HEK293T (cell line): ENCODE measurements at regions not wholly inside any gene's neighbourhood (a gene's known extent, or its start where the extent isn't known, plus 50 kb on each side); places are given as distances from the start of the nearest gene placed in this dataset.
"Not testable (repeated sequence)": the region's sequence is repeated elsewhere in the genome, so short reads cannot be mapped to it uniquely, and the experiment has no call there.

Experiments used
- CTCF ChIA-PET: fragments of 350-600 bp; formaldehyde crosslinking; extraction: SDS; loops from one replicate; lab custom pipeline; 2021; ENCODE audit warnings: antibody characterized with exemption, inconsistent platforms; lab: Yijun Ruan, JAX
- POLR2A ChIA-PET: fragments of 350-600 bp; formaldehyde crosslinking; extraction: SDS; loops from one replicate; lab custom pipeline; 2020; ENCODE audit warnings: antibody characterized with exemption, inconsistent platforms; lab: Yijun Ruan, JAX
- DNase-seq: peaks from one replicate; pipeline ENCODE4 v3.0.0; 2012; ENCODE audit warnings: mixed read lengths; ENCODE audit errors: extremely low spot score
- ARNT ChIP-seq: fragments of 450-650 bp; IDR thresholded peaks from 2 replicates; pipeline ENCODE4 v1.6.1; 2017; ENCODE audit warnings: mild to moderate bottlenecking
- BHLHE40 ChIP-seq: fragments of 450-650 bp; IDR thresholded peaks from 2 replicates; pipeline ENCODE4 v1.6.1; 2016; ENCODE audit warnings: mild to moderate bottlenecking, moderate library complexity, borderline replicate concordance
- CTBP1 ChIP-seq: fragments of 450-650 bp; IDR thresholded peaks from 2 replicates; pipeline ENCODE4 v1.6.1; 2016; ENCODE audit warnings: borderline replicate concordance
- ELF4 ChIP-seq: fragments of 450-650 bp; IDR thresholded peaks from 2 replicates; pipeline ENCODE4 v1.6.1; 2017; ENCODE audit warnings: antibody characterized with exemption
- FOXA1 ChIP-seq: fragments of 450-650 bp; IDR thresholded peaks from 2 replicates; pipeline ENCODE4 v1.6.1; 2016; ENCODE audit warnings: mild to moderate bottlenecking
- FOXK2 ChIP-seq: fragments of 450-650 bp; IDR thresholded peaks from 2 replicates; pipeline ENCODE4 v1.6.1; 2016; ENCODE audit warnings: mild to moderate bottlenecking
- FOXM1 ChIP-seq: fragments of 450-650 bp; IDR thresholded peaks from 2 replicates; pipeline ENCODE4 v1.6.1; 2017; ENCODE audit warnings: mild to moderate bottlenecking, borderline replicate concordance
- HDGF ChIP-seq: fragments of 450-650 bp; IDR thresholded peaks from 2 replicates; pipeline ENCODE4 v1.6.1; 2017; ENCODE audit warnings: antibody characterized with exemption, borderline replicate concordance
- L3MBTL2 ChIP-seq: fragments of 450-650 bp; conservative IDR thresholded peaks from 2 replicates; pipeline ENCODE4 v1.6.1; 2016; ENCODE audit warnings: mild to moderate bottlenecking
- LEF1 ChIP-seq: fragments of 450-650 bp; IDR thresholded peaks from 2 replicates; pipeline ENCODE4 v1.6.1; 2017; ENCODE audit warnings: mild to moderate bottlenecking, borderline replicate concordance
- NFRKB ChIP-seq: fragments of 450-650 bp; IDR thresholded peaks from 2 replicates; pipeline ENCODE4 v1.6.1; 2016; ENCODE audit warnings: mild to moderate bottlenecking, moderate library complexity
- SP1 ChIP-seq: fragments of 450-650 bp; IDR thresholded peaks from 2 replicates; pipeline ENCODE4 v1.6.1; 2017
- SUZ12 ChIP-seq: fragments of 450-650 bp; IDR thresholded peaks from 2 replicates; pipeline ENCODE4 v1.6.1; 2016; ENCODE audit warnings: mild to moderate bottlenecking
- TARDBP ChIP-seq: fragments of 450-650 bp; IDR thresholded peaks from 2 replicates; pipeline ENCODE4 v1.6.1; 2016
- ZNF384 ChIP-seq: fragments of 450-650 bp; IDR thresholded peaks from 2 replicates; pipeline ENCODE4 v1.6.1; 2016
- TF ChIP-seq, protein P1 (sequence below): fragments of 450-650 bp; IDR thresholded peaks from 2 replicates; pipeline ENCODE4 v1.6.1; 2016

DNA sequence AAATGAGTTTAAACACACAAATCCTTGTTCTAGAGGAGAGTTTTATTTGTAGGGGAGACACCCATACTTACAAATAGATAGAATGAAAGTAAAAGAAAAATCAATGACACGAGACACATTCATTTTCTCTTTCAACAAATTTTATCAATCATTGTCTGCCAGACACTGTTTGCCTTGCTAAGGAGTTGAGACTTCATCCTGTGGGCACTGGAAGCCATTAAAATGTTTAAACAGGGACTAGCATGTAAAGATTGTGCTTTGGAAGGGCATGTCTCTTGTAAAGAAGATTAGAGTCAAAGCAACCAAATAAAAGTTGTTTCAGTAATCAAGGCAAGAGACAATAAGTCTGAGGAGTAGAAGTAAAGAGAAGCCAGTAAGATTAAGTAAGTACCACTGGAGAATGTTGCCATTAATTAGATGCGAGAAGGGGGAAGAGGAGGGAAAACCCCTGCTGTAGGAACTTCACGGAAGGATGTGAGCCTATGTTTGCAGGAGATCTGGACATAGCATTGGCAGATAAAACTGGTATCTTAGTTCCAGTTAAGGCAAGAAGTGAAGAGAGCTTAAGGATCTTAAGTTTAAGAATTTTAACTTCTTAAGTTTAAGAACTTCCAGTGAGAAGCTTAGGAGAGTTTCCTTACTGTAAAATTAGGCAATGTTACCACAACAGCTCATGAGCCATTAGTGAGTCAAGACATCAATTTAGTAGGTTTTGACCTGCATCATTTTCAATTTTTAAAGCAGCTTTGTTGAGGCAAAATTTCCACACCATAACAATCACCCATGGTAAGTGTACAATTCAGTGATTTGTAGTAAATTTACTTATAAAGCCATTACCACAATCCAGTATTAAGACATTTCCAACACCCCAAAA, 117.0 kb upstream of the UST start:
- no peak for TF ChIP-seq LEF1
- TF ChIP-seq FOXM1 = no peak
- TF ChIP-seq FOXA1 = no peak
- TF ChIP-seq ZNF384 = no peak
- TF ChIP-seq, protein P1, sequence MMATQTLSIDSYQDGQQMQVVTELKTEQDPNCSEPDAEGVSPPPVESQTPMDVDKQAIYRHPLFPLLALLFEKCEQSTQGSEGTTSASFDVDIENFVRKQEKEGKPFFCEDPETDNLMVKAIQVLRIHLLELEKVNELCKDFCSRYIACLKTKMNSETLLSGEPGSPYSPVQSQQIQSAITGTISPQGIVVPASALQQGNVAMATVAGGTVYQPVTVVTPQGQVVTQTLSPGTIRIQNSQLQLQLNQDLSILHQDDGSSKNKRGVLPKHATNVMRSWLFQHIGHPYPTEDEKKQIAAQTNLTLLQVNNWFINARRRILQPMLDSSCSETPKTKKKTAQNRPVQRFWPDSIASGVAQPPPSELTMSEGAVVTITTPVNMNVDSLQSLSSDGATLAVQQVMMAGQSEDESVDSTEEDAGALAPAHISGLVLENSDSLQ = no peak
- no peak for TF ChIP-seq L3MBTL2
- TF ChIP-seq SUZ12 = no peak
- no peak for TF ChIP-seq NFRKB
- TF ChIP-seq FOXK2 = no peak
- no peak for TF ChIP-seq SP1
- no peak for TF ChIP-seq CTBP1
- no peak for TF ChIP-seq TARDBP
- DNase-seq = no peak
- ChIA-PET POLR2A (no interaction called here), CTCF (no interaction called here)

DNA sequence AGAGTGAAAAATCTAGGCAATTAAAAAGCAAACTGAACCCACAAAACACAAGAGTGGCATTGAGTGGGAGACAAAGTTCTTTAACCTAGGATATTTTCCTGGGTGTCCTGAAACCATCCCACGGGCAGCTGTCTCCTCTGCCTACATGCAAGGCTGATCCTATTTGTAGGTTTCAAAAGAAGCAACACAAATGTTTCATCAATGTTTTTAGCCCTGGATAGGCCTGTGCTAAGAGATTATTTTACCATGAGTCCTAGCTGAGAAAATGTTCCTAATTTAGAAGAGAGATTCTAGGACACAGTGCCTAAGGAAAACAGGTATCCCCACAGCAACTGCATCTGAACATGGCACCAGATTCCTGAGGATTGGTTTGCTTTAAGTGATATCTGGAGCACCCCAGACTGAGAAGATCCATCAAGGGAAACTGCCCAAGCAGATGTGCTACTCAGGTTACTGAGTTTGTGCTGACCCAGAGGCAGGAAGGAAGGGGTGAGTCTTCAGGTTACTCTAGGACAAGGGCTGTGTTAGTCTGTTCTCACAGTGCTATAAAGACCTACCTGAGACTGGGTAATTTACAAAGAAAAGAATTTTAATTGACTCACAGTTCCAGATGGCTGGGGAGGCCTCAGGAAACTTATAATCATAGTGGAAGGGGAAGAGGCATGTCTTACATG, 111.6 kb upstream of the UST start:
- CTCF ChIA-PET = no interaction called here
- no peak for TF ChIP-seq NFRKB
- TF ChIP-seq CTBP1 = no peak
- TF ChIP-seq ARNT = no peak
- no peak for TF ChIP-seq FOXK2
- no peak for TF ChIP-seq TARDBP
- TF ChIP-seq, protein P1 = no peak
- POLR2A ChIA-PET = no interaction called here
- DNase-seq = no peak

DNA sequence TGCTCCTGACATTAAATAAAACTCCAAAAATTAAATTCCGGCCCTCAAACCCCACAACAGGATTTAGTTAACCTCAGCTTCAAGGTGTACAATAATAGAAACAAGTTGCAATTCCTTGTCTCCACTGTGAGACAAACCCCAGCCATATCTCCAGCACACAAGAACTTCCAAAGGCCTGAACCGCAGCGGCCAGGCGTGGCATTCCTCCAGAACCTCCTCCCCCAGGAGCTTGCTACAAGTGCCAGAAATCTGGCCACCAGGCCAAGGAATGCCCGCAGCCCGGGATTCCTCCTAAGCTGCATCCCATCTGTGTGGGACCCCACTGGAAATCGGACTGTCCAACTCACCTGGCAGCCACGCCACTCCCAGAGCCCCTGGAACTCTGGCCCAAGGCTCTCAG, 105.0 kb upstream of the UST start:
- CTCF ChIA-PET, DNase-seq, POLR2A ChIA-PET: not testable (repeated sequence)

DNA sequence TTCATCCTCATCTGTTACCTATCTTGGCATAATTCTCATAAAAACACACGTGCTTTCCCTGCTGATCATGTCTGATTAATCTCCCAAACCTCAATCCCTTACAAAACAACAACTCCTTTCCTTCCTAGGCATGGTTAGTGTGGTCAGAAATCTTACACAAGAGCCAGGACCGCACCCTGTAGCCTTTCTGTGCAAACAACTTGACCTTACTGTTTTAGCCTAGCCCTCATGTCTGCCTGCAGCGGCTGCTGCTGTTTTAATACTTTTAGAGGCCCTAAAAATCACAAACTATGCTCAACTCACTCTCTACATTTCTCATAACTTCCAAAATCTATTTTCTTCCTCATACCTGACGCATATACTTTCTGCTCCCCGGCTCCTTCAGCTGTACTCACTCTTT, 103.6 kb upstream of the UST start:
- DNase-seq, CTCF ChIA-PET, POLR2A ChIA-PET: not testable (repeated sequence)

DNA sequence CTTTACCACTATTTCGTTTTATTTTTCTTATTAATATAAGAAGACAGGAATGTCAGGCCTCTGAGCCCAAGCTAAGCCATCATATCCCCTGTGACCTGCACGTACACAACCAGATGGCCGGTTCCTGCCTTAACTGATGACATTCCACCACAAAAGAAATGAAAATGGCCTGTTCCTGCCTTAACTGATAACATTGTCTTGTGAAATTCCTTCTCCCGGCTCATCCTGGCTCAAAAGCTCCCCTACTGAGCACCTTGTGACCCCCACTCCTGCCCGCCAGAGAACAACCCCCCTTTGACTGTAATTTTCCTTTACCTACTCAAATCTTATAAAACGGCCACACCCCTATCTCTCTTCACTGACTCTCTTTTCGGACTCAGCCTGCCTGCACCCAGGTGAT, 101.8 kb upstream of the UST start:
- POLR2A ChIA-PET, DNase-seq, CTCF ChIA-PET: not testable (repeated sequence)

DNA sequence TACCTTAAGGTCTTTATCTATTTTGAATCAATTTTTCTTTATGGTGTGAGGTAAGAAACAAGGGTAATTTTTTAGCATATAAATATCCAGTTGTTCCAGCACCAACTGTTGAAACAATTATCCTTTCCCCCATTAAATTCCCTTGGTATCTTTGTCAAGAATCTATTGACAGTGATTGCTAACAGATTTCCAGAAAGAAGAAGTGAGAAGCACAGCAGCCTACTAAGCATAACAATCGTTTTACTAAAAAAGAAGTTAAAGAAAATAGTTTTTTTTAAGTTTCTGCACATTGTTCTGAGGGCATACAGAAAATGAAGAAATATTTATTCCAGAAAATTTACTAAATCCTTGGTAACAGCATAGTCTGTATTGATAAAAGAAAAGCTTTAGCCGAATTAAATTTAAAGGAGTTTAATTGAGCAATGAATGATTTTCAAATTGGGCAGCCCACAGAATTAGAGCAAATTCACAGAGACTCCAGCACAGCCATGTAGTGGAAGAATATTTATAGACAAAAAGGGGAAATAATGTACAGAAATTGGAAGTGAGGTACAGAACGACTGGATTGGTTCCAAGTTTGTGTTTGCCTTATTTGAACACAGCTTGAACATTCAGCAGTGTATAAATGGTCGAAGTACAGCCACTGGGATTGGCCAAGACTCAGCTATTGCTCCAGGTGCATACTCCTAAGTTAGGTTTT, 97.9 kb upstream of the UST start:
- ChIA-PET POLR2A (no interaction called here), CTCF (no interaction called here)
- no peak for DNase-seq
- TF ChIP-seq FOXM1 = no peak
- no peak for TF ChIP-seq NFRKB

DNA sequence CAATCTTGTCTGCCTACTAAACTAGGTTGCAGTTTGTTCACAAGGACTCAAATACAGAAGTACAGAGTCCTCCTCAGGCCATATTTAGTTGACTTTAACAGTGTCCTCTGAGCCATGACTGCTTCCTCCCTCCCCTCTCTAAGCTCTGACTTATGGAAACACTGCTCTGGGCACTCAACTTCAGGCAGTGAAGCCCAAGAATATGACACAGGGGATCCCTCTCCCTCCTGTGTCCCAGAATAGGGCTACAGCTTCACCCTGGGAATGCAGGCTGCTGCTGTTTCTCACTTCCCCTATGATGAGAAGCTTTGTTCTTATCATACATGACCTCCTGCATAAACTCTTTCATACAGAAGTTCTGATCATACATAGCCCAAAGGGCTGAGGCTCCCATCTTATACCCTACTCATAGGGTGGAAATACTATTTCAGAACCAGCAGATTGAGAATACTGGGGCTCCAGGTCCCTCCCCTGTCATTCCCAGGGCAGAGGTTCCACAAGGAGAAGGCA, 97.3 kb upstream of the UST start:
- TF ChIP-seq, protein P1 = no peak
- TF ChIP-seq SP1 (no peak), TARDBP (no peak), L3MBTL2 (no peak), FOXK2 (no peak), FOXM1 (no peak), HDGF (no peak), FOXA1 (no peak), LEF1 (no peak), ARNT (no peak), CTBP1 (no peak), NFRKB (no peak), ZNF384 (no peak), ELF4 (no peak), BHLHE40 (no peak), SUZ12 (no peak)
- POLR2A ChIA-PET = no interaction called here
- no peak for DNase-seq
- CTCF ChIA-PET = no interaction called here
